ENCODE measurements at regions not wholly inside any gene's neighbourhood (a gene's known extent, or its start where the extent isn't known, plus 50 kb on each side); places are given as distances from the start of the nearest gene placed in this dataset.
"Not testable (repeated sequence)": the region's sequence is repeated elsewhere in the genome, so short reads cannot be mapped to it uniquely, and the experiment has no call there.

- DNase-seq (ENCODE audit: extremely low read depth, insufficient read length): no peak
- H3K4me3 ChIP-seq (replicated peaks; ENCODE audit: low read depth, low read length): no peak overlapping the region
- no peak for TF ChIP-seq CTCF (IDR thresholded peaks at IDR 0.05; ENCODE audit: insufficient read depth, low read length, poor library complexity, severe bottlenecking)
Observed at GRCh38 chr3:8312685-8313084, 188.9 kb upstream of the LMCD1 start.

DNA sequence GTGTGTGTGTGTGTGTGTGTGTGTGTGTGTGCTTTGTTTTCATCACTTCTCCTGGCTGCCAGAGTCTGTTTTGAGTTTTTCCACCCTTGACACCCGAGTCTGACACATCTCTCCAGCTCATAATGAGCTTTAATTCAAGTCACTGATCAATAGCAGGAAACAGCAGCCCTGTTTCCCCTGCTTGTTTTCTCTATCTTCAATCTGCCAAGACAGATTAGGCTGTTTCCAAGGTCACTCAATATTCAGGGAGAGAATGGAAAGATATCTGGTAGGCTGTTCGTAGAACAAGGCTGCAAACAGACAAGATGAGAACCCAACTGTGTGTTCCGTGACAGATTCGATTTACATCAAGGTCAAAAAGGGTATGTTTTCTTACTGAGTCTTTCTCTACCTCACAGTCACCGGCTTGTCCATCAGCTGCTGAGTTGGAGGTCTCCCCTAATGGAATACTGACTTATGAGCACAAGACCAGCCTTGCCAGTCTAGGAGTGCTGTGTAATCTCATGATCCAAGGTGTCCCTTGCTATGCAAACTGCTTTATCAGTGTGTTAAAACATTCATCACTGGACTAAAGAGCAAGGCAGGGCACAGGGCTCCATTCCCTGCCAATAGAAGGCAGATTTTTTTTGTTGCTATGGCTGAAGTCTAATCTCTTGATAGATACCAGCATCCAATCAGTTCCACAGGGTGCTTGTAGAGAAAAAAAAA, 187.9 kb upstream of the LMCD1 start:
- no peak overlapping the region for H3K4me3 ChIP-seq (replicated peaks; ENCODE audit: low read depth, low read length)
- no peak for DNase-seq (ENCODE audit: extremely low read depth, insufficient read length)
- TF ChIP-seq CTCF (IDR thresholded peaks at IDR 0.05; ENCODE audit: insufficient read depth, low read length, poor library complexity, severe bottlenecking): no peak
- H3K36me3 ChIP-seq (ENCODE audit: control insufficient read depth, insufficient read depth, low read length): no peaks in the 10 kb centered on the region
- H3K27me3 ChIP-seq (replicated peaks; ENCODE audit: control insufficient read depth, insufficient read depth, low read length): no peaks in the 10 kb centered on the region

More at GRCh38 chr3:8312685-8313084, 188.9 kb upstream of the LMCD1 start:
- H3K27me3 ChIP-seq (replicated peaks; ENCODE audit: control insufficient read depth, insufficient read depth, low read length): no peaks in the 10 kb centered on the region
- H3K36me3 ChIP-seq (ENCODE audit: control insufficient read depth, insufficient read depth, low read length): no peaks in the 10 kb centered on the region

DNA sequence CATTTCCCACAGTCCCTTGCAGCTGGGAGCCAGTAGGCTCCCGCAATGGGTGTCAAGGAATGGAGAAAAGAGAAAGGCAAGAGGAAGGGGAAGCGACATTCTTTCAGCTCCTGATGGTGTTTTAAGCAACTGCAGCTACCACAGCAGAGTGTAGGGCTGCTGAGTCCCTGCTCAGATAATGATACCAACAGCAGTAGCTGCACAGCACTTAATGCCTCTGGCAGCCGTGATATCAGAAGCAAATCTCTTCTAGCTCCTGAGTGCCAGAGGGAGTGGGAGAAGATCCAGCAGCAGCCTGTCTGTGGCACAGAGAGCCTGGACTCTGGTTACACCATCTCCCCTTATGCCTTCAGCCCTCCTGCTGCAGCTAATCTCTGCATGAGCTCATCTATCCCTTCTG, 186.1 kb upstream of the LMCD1 start:
- not testable (repeated sequence) for H3K36me3 ChIP-seq (ENCODE audit: control insufficient read depth, insufficient read depth, low read length); H3K4me3 ChIP-seq (replicated peaks; ENCODE audit: low read depth, low read length); DNase-seq (ENCODE audit: extremely low read depth, insufficient read length); H3K27me3 ChIP-seq (replicated peaks; ENCODE audit: control insufficient read depth, insufficient read depth, low read length)

- Histone ChIP-seq H3K27me3 (replicated peaks; ENCODE audit: control insufficient read depth, insufficient read depth, low read length) (no peaks in the 10 kb centered on the region), H3K4me3 (replicated peaks; ENCODE audit: low read depth, low read length) (no peak overlapping the region), H3K36me3 (ENCODE audit: control insufficient read depth, insufficient read depth, low read length) (no peaks in the 10 kb centered on the region)
- TF ChIP-seq CTCF (IDR thresholded peaks at IDR 0.05; ENCODE audit: insufficient read depth, low read length, poor library complexity, severe bottlenecking): no peak
- no peak for DNase-seq (ENCODE audit: extremely low read depth, insufficient read length)
Observed at GRCh38 chr3:8317661-8318649, 183.7 kb upstream of the LMCD1 start.

- H3K36me3 ChIP-seq (ENCODE audit: control insufficient read depth, insufficient read depth, low read length): no peaks in the 10 kb centered on the region
- 0 out of 2 replicates have a peak, but pooled peaks cover 2% of the 10 kb centered on the region for H3K27me3 ChIP-seq (replicated peaks; ENCODE audit: control insufficient read depth, insufficient read depth, low read length)
- H3K4me3 ChIP-seq (replicated peaks; ENCODE audit: low read depth, low read length): no peak overlapping the region
- TF ChIP-seq CTCF (IDR thresholded peaks at IDR 0.05; ENCODE audit: insufficient read depth, low read length, poor library complexity, severe bottlenecking): no peak
- no peak for DNase-seq (ENCODE audit: extremely low read depth, insufficient read length)
Observed at GRCh38 chr3:8319935-8320634, 181.5 kb upstream of the LMCD1 start.
